Endothelial cell of umbilical vein (primary cell): ENCODE measurements at regions not wholly inside any gene's neighbourhood (a gene's known extent, or its start where the extent isn't known, plus 50 kb on each side); places are given as distances from the start of the nearest gene placed in this dataset.

Source experiments
- CTCF ChIP-seq, 2 donors: IDR thresholded peaks; 1 replicate in 1 of 2; 2 replicates in 1 of 2; pipeline ENCODE4 v1.5.1; 2011; ENCODE audit warnings: low read length in 2 of 2, mild to moderate bottlenecking in 2 of 2, moderate library complexity in 2 of 2, control low read depth in 1 of 2, inconsistent platforms in 1 of 2, low read depth in 1 of 2; ENCODE audit not compliant: insufficient read depth in 1 of 2; ENCODE audit errors: extremely low read depth in 1 of 2
- EZH2 ChIP-seq: IDR thresholded peaks from 2 replicates; pipeline ENCODE4 v1.6.1; 2012; ENCODE audit warnings: borderline replicate concordance, low read depth, mild to moderate bottlenecking, moderate library complexity, low read length, inconsistent platforms; ENCODE audit not compliant: severe bottlenecking
- JUN ChIP-seq: IDR thresholded peaks from 2 replicates; pipeline ENCODE4 v1.6.1; 2011; ENCODE audit warnings: borderline replicate concordance, low read depth; ENCODE audit not compliant: insufficient read length, insufficient read depth
- POLR2A ChIP-seq: IDR thresholded peaks from 2 replicates; pipeline ENCODE4 v1.6.1; 2012; ENCODE audit warnings: low read depth, mild to moderate bottlenecking, control low read depth, low read length
- TF ChIP-seq, protein P1 (sequence below): IDR thresholded peaks from 2 replicates; pipeline ENCODE4 v1.6.1; 2011; ENCODE audit not compliant: insufficient read depth, insufficient read length

DNA sequence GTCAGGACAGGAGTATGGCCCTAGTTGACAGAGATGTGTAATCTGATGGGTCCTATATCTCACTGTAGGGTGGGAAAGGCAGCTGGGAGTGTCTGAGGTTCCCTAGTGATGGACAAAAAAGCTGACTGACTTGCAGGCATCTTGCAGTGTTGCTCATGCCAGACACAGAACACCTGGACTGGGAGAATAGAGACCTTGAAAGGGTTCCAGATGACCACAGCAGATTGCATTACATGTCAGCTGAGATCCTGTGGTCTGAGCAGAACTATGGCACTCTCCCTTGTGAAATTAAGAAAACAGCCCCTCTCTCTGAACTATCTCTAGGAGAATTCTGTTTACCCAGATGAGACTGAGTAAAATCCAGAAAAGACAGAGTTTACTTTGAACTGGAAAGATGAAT lies 212.6 kb upstream of the MAN1A1 start:
- TF ChIP-seq CTCF (IDR thresholded peaks at IDR 0.05; ENCODE audit: extremely low read depth in 1 of 2, insufficient read depth in 1 of 2, low read depth in 1 of 2, low read length in 2 of 2) = no peak
- TF ChIP-seq, protein P1, sequence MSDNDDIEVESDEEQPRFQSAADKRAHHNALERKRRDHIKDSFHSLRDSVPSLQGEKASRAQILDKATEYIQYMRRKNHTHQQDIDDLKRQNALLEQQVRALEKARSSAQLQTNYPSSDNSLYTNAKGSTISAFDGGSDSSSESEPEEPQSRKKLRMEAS = no peak
- TF ChIP-seq JUN = no peak
- no peak for TF ChIP-seq POLR2A
- no peak for TF ChIP-seq EZH2
